Fibroblast of mammary gland (primary cell): ENCODE measurements at regions not wholly inside any gene's neighbourhood (a gene's known extent, or its start where the extent isn't known, plus 50 kb on each side); places are given as distances from the start of the nearest gene placed in this dataset.

ENCODE experiments used
- DNase-seq: peaks from one replicate; pipeline ENCODE4 v3.0.0-alpha.2; 2010; ENCODE audit warnings: low read depth
- H3K4me3 ChIP-seq: 2 replicates; pipeline ENCODE4 v1.5.1; 2011; ENCODE audit warnings: low read depth, mild to moderate bottlenecking, low read length, moderate library complexity; ENCODE audit not compliant: control insufficient read depth
- CTCF ChIP-seq: conservative IDR thresholded peaks from 2 replicates; pipeline ENCODE4 v1.5.1; 2011; ENCODE audit warnings: low read depth, low read length, inconsistent platforms; ENCODE audit not compliant: control insufficient read depth, insufficient read depth

GRCh38 chr9:38229504-38230155, 160.6 kb upstream of the SHB start:
- DNase-seq = no peak
- no peak for TF ChIP-seq CTCF
- H3K4me3 ChIP-seq = no peak overlapping the region

GRCh38 chr9:38229104-38229500, 160.1 kb upstream of the SHB start:
- TF ChIP-seq CTCF = no peak
- DNase-seq = no peak
- H3K4me3 ChIP-seq = no peak overlapping the region

- TF ChIP-seq CTCF = no peak
- no peak overlapping the region for H3K4me3 ChIP-seq
- no peak for DNase-seq
These were observed 159.5 kb upstream of the SHB start for GRCh38 chr9:38228331-38229103.

- no peak overlapping the region for H3K4me3 ChIP-seq
These were observed 158.6 kb upstream of the SHB start for GRCh38 chr9:38227656-38228055.

GRCh38 chr9:38227061-38227540, 158.1 kb upstream of the SHB start:
- TF ChIP-seq CTCF = no peak
- peak; percentile 66 for DNase-seq
- H3K4me3 ChIP-seq = no peak overlapping the region

More at GRCh38 chr9:38227656-38228055, 158.6 kb upstream of the SHB start:
- no peak for TF ChIP-seq CTCF
- DNase-seq = no peak

GRCh38 chr9:38226491-38226951, 157.5 kb upstream of the SHB start:
- H3K4me3 ChIP-seq = no peak overlapping the region
- no peak for TF ChIP-seq CTCF
- no peak for DNase-seq
